Neutrophil (primary cell): ENCODE measurements at regions not wholly inside any gene's neighbourhood (a gene's known extent, or its start where the extent isn't known, plus 50 kb on each side); places are given as distances from the start of the nearest gene placed in this dataset.

ENCODE experiments used
- H3K27ac ChIP-seq: fragments of 200-600 bp; sonication (generic); 2 replicates; pipeline ENCODE4 v1.5.1; 2016; ENCODE audit warnings: mild to moderate bottlenecking, moderate library complexity
- H3K27me3 ChIP-seq: fragments of 200-600 bp; sonication (generic); 2 replicates; pipeline ENCODE4 v1.6.0; 2016; ENCODE audit warnings: mild to moderate bottlenecking
- H3K36me3 ChIP-seq: fragments of 200-600 bp; sonication (generic); 2 replicates; pipeline ENCODE4 v1.5.1; 2017
- H3K4me1 ChIP-seq, 2 experiments: fragments of 200-600 bp in 1 of 2; sonication (generic) in 1 of 2; 1 replicate in 1 of 2; 2 replicates in 1 of 2; pipeline versions ENCODE4 v1.5.1 to v1.6.1; 2013 to 2016; ENCODE audit warnings: low read depth in 1 of 2, low read length in 1 of 2, mild to moderate bottlenecking in 1 of 2, moderate library complexity in 1 of 2; ENCODE audit not compliant: control insufficient read depth in 1 of 2, insufficient read depth in 1 of 2
- H3K4me3 ChIP-seq, 2 experiments: fragments of 200-600 bp in 1 of 2; sonication (generic) in 1 of 2; 1 replicate in 1 of 2; 2 replicates in 1 of 2; pipeline ENCODE4 v1.5.1; 2013 to 2016; ENCODE audit warnings: low read depth in 1 of 2, low read length in 1 of 2, mild to moderate bottlenecking in 1 of 2, moderate library complexity in 1 of 2
- H3K9me3 ChIP-seq: fragments of 200-600 bp; sonication (generic); 2 replicates; pipeline ENCODE4 v1.5.1; 2016
- CTCF ChIP-seq: fragments of 200-600 bp; sonication (generic); IDR thresholded peaks from 2 replicates; pipeline ENCODE4 v1.5.1; 2016; ENCODE audit warnings: antibody characterized with exemption

- Histone ChIP-seq H3K9me3 (no peaks in the 10 kb centered on the region), H3K27me3 (no peaks in the 10 kb centered on the region), H3K36me3 (no peaks in the 10 kb centered on the region), H3K27ac (no peak overlapping the region), H3K4me3 (no peak overlapping the region), H3K4me1 (no peaks in the 10 kb centered on the region)
- TF ChIP-seq CTCF = no peak
Observed at GRCh38 chr4:12186526-12186925, 757.8 kb upstream of the HS3ST1 start.

- no peak for TF ChIP-seq CTCF
- Histone ChIP-seq H3K36me3 (no peaks in the 10 kb centered on the region), H3K27me3 (no peaks in the 10 kb centered on the region), H3K4me1 (no peaks in the 10 kb centered on the region), H3K4me3 (no peak overlapping the region), H3K9me3 (no peaks in the 10 kb centered on the region), H3K27ac (no peak overlapping the region)
Observed at GRCh38 chr4:12178614-12179610, 750.2 kb upstream of the HS3ST1 start.

GRCh38 chr4:12177416-12177815, 748.7 kb upstream of the HS3ST1 start:
- no peak for TF ChIP-seq CTCF
- Histone ChIP-seq H3K27me3 (no peaks in the 10 kb centered on the region), H3K9me3 (no peaks in the 10 kb centered on the region), H3K27ac (no peak overlapping the region), H3K36me3 (no peaks in the 10 kb centered on the region), H3K4me3 (no peak overlapping the region), H3K4me1 (no peaks in the 10 kb centered on the region)

GRCh38 chr4:12173496-12173895, 744.8 kb upstream of the HS3ST1 start:
- no peaks in the 10 kb centered on the region for H3K9me3 ChIP-seq
- H3K27me3 ChIP-seq = no peaks in the 10 kb centered on the region
- no peaks in the 10 kb centered on the region for H3K4me1 ChIP-seq
- no peaks in the 10 kb centered on the region for H3K36me3 ChIP-seq
- H3K27ac ChIP-seq = no peak overlapping the region
- no peak overlapping the region for H3K4me3 ChIP-seq
- TF ChIP-seq CTCF = no peak

DNA sequence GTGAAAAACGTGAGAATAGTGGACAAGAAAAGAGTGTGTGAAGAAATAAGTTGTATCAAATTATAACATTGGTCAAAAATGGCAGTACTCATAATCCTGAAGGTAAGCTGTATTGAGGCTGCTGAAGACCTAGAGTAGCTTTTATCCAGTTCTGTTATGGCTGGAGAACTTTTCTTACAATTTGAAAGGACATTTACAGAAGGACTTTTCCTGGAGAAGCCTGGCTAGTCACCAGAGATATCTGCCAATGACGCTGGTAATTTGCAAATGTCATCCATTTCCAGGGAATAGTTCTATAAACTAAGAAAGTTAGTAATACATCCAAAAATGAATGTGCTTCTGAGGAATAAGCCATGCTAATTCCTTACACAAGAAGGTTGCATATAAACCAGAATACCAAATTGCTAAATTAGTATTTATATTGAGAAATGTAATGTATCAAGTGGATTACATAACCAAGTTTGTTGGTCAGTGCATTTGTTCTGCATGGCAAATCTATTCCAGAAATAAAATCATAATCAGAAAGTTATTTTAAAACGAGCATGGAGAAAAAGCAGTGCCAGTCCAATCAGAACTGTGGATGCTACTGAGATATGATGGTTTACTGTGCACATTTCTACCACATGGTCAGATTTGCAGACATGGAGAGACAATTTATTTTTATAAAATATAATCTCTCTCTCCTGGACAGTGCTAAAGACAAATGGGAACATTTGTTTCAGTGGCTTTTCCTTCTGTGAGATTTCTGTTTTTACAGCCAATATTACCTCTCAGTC, 743.7 kb upstream of the HS3ST1 start:
- Histone ChIP-seq H3K9me3 (no peaks in the 10 kb centered on the region), H3K27ac (no peak overlapping the region), H3K4me1 (no peaks in the 10 kb centered on the region), H3K27me3 (no peaks in the 10 kb centered on the region), H3K36me3 (no peaks in the 10 kb centered on the region), H3K4me3 (no peak overlapping the region)
- TF ChIP-seq CTCF = no peak
